ENCODE measurements at regions not wholly inside any gene's neighbourhood (a gene's known extent, or its start where the extent isn't known, plus 50 kb on each side); places are given as distances from the start of the nearest gene placed in this dataset.

GRCh38 chr3:87791248-87792027 is 267.4 kb downstream of the CGGBP1 start:
- Histone ChIP-seq H2BK5ac (ENCODE audit: low read depth, low read length, poor library complexity, severe bottlenecking) (no peak overlapping the region), H2AFZ (replicated peaks; ENCODE audit: low read length, poor library complexity) (no peak overlapping the region), H4K91ac (ENCODE audit: insufficient read depth, low read depth, low read length) (no peak overlapping the region), H4K20me1 (ENCODE audit: insufficient read depth, low read length) (no peaks in the 10 kb centered on the region), H4K8ac (ENCODE audit: low read depth in 2 of 2, low read length in 2 of 2) (no peak overlapping the region), H3K4me3 (ENCODE audit: insufficient read depth, low read depth, low read length) (no peak overlapping the region), H2BK15ac (ENCODE audit: low read depth, low read length) (no peak overlapping the region), H3K56ac (ENCODE audit: extremely low read depth, insufficient read depth, low read length) (no peak overlapping the region), H3K9me1 (ENCODE audit: insufficient read depth, low read length) (no peaks in the 10 kb centered on the region), H3K9ac (ENCODE audit: low read depth, low read length) (no peak overlapping the region), H3K79me1 (ENCODE audit: low read depth in 1 of 2, low read length in 2 of 2) (no peaks in the 10 kb centered on the region), H3K27ac (ENCODE audit: insufficient read depth, low read length) (no peak overlapping the region), H2BK120ac (ENCODE audit: low read depth, low read length) (no peak overlapping the region), H3K4me2 (ENCODE audit: low read depth, low read length) (no peak overlapping the region), H3K14ac (replicated peaks; ENCODE audit: low read depth, low read length) (no peak overlapping the region), H3K4ac (ENCODE audit: low read depth, low read length) (no peak overlapping the region), H3K27me3 (ENCODE audit: control insufficient read depth, insufficient read depth, low read length) (no peaks in the 10 kb centered on the region), H3K36me3 (ENCODE audit: control insufficient read depth, insufficient read depth, low read length) (no peaks in the 10 kb centered on the region), H2AK9ac (replicated peaks; ENCODE audit: low read depth, low read length, poor library complexity) (no peak overlapping the region), H3K9me3 (ENCODE audit: control insufficient read depth, insufficient read depth, low read length) (0 out of 2 replicates have a peak, but pooled peaks cover 1% of the 10 kb centered on the region), H4K5ac (ENCODE audit: low read depth, low read length) (no peak overlapping the region), H3K4me1 (ENCODE audit: control insufficient read depth, insufficient read depth, low read length) (no peaks in the 10 kb centered on the region), H3K23ac (ENCODE audit: low read depth, low read length) (no peak overlapping the region), H2BK20ac (ENCODE audit: low read depth, low read length) (no peak overlapping the region), H2AK5ac (ENCODE audit: low read depth, low read length) (no peak overlapping the region), H3K18ac (ENCODE audit: low read depth, low read length) (no peak overlapping the region)
- ChIA-PET CTCF (no interaction called here), POLR2A (ENCODE audit: unreplicated experiment) (no interaction called here)
- TF ChIP-seq MAZ (IDR thresholded peaks at IDR 0.05; ENCODE audit: borderline replicate concordance, low read depth, low read length) (no peak), SMC3 (IDR thresholded peaks at IDR 0.05; ENCODE audit: low read depth, low read length) (no peak), RCOR1 (IDR thresholded peaks at IDR 0.05; ENCODE audit: insufficient replicate concordance, low read length) (no peak), BHLHE40 (IDR thresholded peaks at IDR 0.05; ENCODE audit: low read depth, low read length) (no peak), ELK1 (IDR thresholded peaks at IDR 0.05; ENCODE audit: borderline replicate concordance, low read depth, low read length) (no peak), RFX5 (IDR thresholded peaks at IDR 0.05; ENCODE audit: low read depth, low read length) (no peak), CHD1 (IDR thresholded peaks at IDR 0.05; ENCODE audit: low read depth, low read length) (no peak), CTCF (conservative IDR thresholded peaks at IDR 0.05; ENCODE audit: low read depth, low read length) (no peak), FOS (IDR thresholded peaks at IDR 0.05; ENCODE audit: low read depth, low read length) (no peak), MXI1 (IDR thresholded peaks at IDR 0.05; ENCODE audit: borderline replicate concordance, low read depth, low read length) (no peak), RAD21 (IDR thresholded peaks at IDR 0.05; ENCODE audit: low read length) (no peak), POLR2A (IDR thresholded peaks at IDR 0.05; ENCODE audit: low read depth, low read length) (no peak), CEBPB (IDR thresholded peaks at IDR 0.05; ENCODE audit: low read depth, low read length) (no peak), MAFK (IDR thresholded peaks at IDR 0.05; ENCODE audit: low read depth, low read length) (no peak)
- WGBS, 2 experiments (ENCODE audit: extremely low coverage in 2 of 2, insufficient read length in 1 of 2) = 80% methylated on average over 2 of the region's 9 CpGs; no CpG with 5 or more reads in 1 of the 2 experiments
- intact Hi-C loops (cut with micrococcal nuclease) = no loop called here
- no peak for ATAC-seq (ENCODE audit: low read depth)
- no peak for DNase-seq
- dilution Hi-C loops (cut with HindIII; ENCODE audit: low sequenced_read_pairs, unreplicated experiment) = no loop called here
- in situ Hi-C loops (cut with MboI; ENCODE audit: low sequenced_read_pairs) = no loop called here
- no TSS peak for BruUV-seq (replicated peaks)

All from IMR-90 (cell line).